WERI-Rb-1 (cell line): ENCODE measurements at regions not wholly inside any gene's neighbourhood (a gene's known extent, or its start where the extent isn't known, plus 50 kb on each side); places are given as distances from the start of the nearest gene placed in this dataset.

Experiments used
- DNase-seq: peaks from one replicate; pipeline ENCODE4 v3.0.0-alpha.2; 2020
- H3K27ac ChIP-seq: fragments of 250-450 bp; sonication (Bioruptor Pico); 2 replicates; pipeline ENCODE4 v1.5.1; 2020; ENCODE audit warnings: mild to moderate bottlenecking, moderate library complexity
- H3K27me3 ChIP-seq: fragments of 250-450 bp; sonication (Bioruptor Pico); 2 replicates; pipeline ENCODE4 v1.5.1; 2021; ENCODE audit warnings: mild to moderate bottlenecking, low read depth, moderate library complexity; ENCODE audit not compliant: insufficient read depth, severe bottlenecking
- H3K36me3 ChIP-seq: fragments of 250-450 bp; sonication (Bioruptor Pico); 2 replicates; pipeline ENCODE4 v1.5.1; 2020; ENCODE audit warnings: mild to moderate bottlenecking, moderate library complexity
- H3K4me3 ChIP-seq: 2 replicates; pipeline ENCODE4 v1.5.1; 2011; ENCODE audit warnings: low read depth, mild to moderate bottlenecking, control low read depth, low read length
- H3K9me3 ChIP-seq: fragments of 250-450 bp; sonication (Bioruptor Pico); 2 replicates; pipeline ENCODE4 v1.5.1; 2021; ENCODE audit warnings: mild to moderate bottlenecking, moderate library complexity; ENCODE audit not compliant: severe bottlenecking
- CTCF ChIP-seq: IDR thresholded peaks from 2 replicates; pipeline ENCODE4 v1.5.1; 2011; ENCODE audit warnings: low read depth, mild to moderate bottlenecking, control low read depth, inconsistent platforms, low read length

GRCh38 chr7:48759431-48760080 is 164.8 kb upstream of the CDC14C start:
- no peak overlapping the region for H3K4me3 ChIP-seq
- no peak overlapping the region for H3K27ac ChIP-seq
- no peaks in the 10 kb centered on the region for H3K36me3 ChIP-seq
- H3K27me3 ChIP-seq: no peaks in the 10 kb centered on the region
- peak; percentile 55 for DNase-seq
- no peak for TF ChIP-seq CTCF
- H3K9me3 ChIP-seq: no peaks in the 10 kb centered on the region

- TF ChIP-seq CTCF: no peak
- no peak overlapping the region for H3K4me3 ChIP-seq
Observed at GRCh38 chr7:48760528-48761265, 163.7 kb upstream of the CDC14C start.

GRCh38 chr7:48780862-48781261 is 143.5 kb upstream of the CDC14C start:
- Histone ChIP-seq H3K27me3 (no peaks in the 10 kb centered on the region), H3K9me3 (no peaks in the 10 kb centered on the region), H3K4me3 (no peak overlapping the region), H3K27ac (no peak overlapping the region), H3K36me3 (no peaks in the 10 kb centered on the region)
- DNase-seq: no peak
- no peak for TF ChIP-seq CTCF

More at GRCh38 chr7:48760528-48761265, 163.7 kb upstream of the CDC14C start:
- DNase-seq: no peak
- Histone ChIP-seq H3K27me3 (no peaks in the 10 kb centered on the region), H3K27ac (no peak overlapping the region), H3K36me3 (no peaks in the 10 kb centered on the region), H3K9me3 (no peaks in the 10 kb centered on the region)

- Histone ChIP-seq H3K27me3 (no peaks in the 10 kb centered on the region), H3K27ac (no peak overlapping the region), H3K36me3 (no peaks in the 10 kb centered on the region), H3K9me3 (no peaks in the 10 kb centered on the region), H3K4me3 (no peak overlapping the region)
- no peak for DNase-seq
- no peak for TF ChIP-seq CTCF
Observed at GRCh38 chr7:48781752-48782151, 142.6 kb upstream of the CDC14C start.

GRCh38 chr7:48782511-48782910 is 141.8 kb upstream of the CDC14C start:
- TF ChIP-seq CTCF: no peak
- H3K36me3 ChIP-seq: no peaks in the 10 kb centered on the region
- DNase-seq: no peak

More at GRCh38 chr7:48782511-48782910, 141.8 kb upstream of the CDC14C start:
- no peak overlapping the region for H3K27ac ChIP-seq
- H3K4me3 ChIP-seq: no peak overlapping the region
- H3K27me3 ChIP-seq: no peaks in the 10 kb centered on the region
- H3K9me3 ChIP-seq: no peaks in the 10 kb centered on the region
